DMS53 treated with DMSO at 0.1 percent for 48 hours (cell line): ENCODE measurements at regions not wholly inside any gene's neighbourhood (a gene's known extent, or its start where the extent isn't known, plus 50 kb on each side); places are given as distances from the start of the nearest gene placed in this dataset.

Experiments
- DNase-seq: peaks from one replicate; lab custom pipeline; 2025; ENCODE audit not compliant: unreplicated experiment; lab: John Stamatoyannopoulos, UW

GRCh38 chr4:64497491-64497890 is 88.2 kb upstream of the TECRL start:
- DNase-seq = no peak

GRCh38 chr4:64495946-64496345 is 86.7 kb upstream of the TECRL start:
- DNase-seq = no peak

- DNase-seq = no peak
Measured at GRCh38 chr4:64489628-64490027, 80.4 kb upstream of the TECRL start.

- DNase-seq = no peak
Measured at GRCh38 chr4:64479338-64479737, 70.1 kb upstream of the TECRL start.

GRCh38 chr4:64477127-64477526 is 67.9 kb upstream of the TECRL start:
- DNase-seq = no peak

- DNase-seq = no peak
Measured at GRCh38 chr4:64465263-64465662, 56.0 kb upstream of the TECRL start.

GRCh38 chr4:64464581-64464980 is 55.3 kb upstream of the TECRL start:
- no peak for DNase-seq
